Thyroid gland (tissue), 4 donors: ENCODE measurements at regions not wholly inside any gene's neighbourhood (a gene's known extent, or its start where the extent isn't known, plus 50 kb on each side); places are given as distances from the start of the nearest gene placed in this dataset.
"Not testable (repeated sequence)": the region's sequence is repeated elsewhere in the genome, so short reads cannot be mapped to it uniquely, and the experiment has no call there.

Experiments
- POLR2A ChIP-seq, 2 donors: fragments of 450-650 bp; IDR thresholded peaks; one replicate each; pipeline ENCODE4 v1.6.1; 2017; ENCODE audit warnings: antibody characterized with exemption in 2 of 2, mild to moderate bottlenecking in 2 of 2, moderate library complexity in 1 of 2
- TF ChIP-seq, protein P1 (sequence below), 6 experiments: fragments of 200-600 bp in 3 of 6; fragments of 450-650 bp in 3 of 6; sonication (generic) in 3 of 6; IDR thresholded peaks; one replicate each; pipeline ENCODE4 v1.5.1; 2016 to 2019; ENCODE audit warnings: antibody characterized with exemption in 6 of 6, mild to moderate bottlenecking in 2 of 6, inconsistent platforms in 1 of 6, moderate library complexity in 1 of 6

DNA sequence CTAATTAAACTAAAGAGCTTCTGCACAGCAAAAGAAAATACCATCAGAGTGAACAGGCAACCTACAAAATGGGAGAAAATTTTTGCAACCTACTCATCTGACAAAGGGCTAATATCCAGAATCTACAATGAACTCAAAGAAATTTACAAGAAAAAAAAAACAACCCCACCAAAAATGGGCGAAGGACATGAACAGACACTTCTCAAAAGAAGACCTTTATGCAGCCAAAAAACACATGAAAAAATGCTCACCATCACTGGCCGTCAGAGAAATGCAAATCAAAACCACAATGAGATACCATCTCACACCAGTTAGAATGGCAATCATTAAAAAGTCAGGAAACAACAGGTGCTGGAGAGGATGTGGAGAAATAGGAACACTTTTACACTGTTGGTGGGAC is 100.7 kb downstream of the GPX5 start:
- TF ChIP-seq, protein P1, sequence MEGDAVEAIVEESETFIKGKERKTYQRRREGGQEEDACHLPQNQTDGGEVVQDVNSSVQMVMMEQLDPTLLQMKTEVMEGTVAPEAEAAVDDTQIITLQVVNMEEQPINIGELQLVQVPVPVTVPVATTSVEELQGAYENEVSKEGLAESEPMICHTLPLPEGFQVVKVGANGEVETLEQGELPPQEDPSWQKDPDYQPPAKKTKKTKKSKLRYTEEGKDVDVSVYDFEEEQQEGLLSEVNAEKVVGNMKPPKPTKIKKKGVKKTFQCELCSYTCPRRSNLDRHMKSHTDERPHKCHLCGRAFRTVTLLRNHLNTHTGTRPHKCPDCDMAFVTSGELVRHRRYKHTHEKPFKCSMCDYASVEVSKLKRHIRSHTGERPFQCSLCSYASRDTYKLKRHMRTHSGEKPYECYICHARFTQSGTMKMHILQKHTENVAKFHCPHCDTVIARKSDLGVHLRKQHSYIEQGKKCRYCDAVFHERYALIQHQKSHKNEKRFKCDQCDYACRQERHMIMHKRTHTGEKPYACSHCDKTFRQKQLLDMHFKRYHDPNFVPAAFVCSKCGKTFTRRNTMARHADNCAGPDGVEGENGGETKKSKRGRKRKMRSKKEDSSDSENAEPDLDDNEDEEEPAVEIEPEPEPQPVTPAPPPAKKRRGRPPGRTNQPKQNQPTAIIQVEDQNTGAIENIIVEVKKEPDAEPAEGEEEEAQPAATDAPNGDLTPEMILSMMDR (IDR thresholded peaks at IDR 0.05): not testable (repeated sequence)
- not testable (repeated sequence) for TF ChIP-seq POLR2A (IDR thresholded peaks at IDR 0.05)
